ENCODE measurements at regions not wholly inside any gene's neighbourhood (a gene's known extent, or its start where the extent isn't known, plus 50 kb on each side); places are given as distances from the start of the nearest gene placed in this dataset.

DNA sequence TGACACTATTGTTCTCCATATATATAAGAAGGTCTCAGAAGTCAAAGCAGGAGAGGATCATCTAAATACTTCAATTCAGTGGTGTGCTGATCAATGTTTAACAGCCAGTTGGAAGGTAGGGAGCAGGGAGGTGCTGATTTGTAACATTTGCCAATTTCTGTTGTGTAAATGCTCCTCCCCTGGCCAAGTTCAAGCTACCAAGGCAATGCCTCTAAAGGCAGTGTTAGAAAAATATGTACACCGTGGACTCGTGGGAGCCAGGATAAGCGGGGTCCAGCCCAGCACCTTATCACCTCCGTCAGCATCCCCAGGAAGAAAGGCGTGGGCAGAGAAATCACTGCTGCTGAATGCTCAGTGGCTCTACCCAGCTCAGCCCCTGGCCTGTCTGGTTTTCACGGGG, 75.3 kb upstream of the COX10 start:
- TF ChIP-seq SP1 (IDR thresholded peaks at IDR 0.05) (no peak), HDGF (IDR thresholded peaks at IDR 0.05; ENCODE audit: borderline replicate concordance) (no peak)
